Cardiac fibroblast (primary cell): ENCODE measurements at regions not wholly inside any gene's neighbourhood (a gene's known extent, or its start where the extent isn't known, plus 50 kb on each side); places are given as distances from the start of the nearest gene placed in this dataset.

Experiments used
- DNase-seq, 2 donors: peaks; one replicate each; pipeline versions ENCODE4 v3.0.0 to v3.0.0-alpha.2; 2010; ENCODE audit warnings: low read depth in 2 of 2
- H3K4me3 ChIP-seq, 2 donors: replicated peaks in 1 of 2; 1 replicate in 1 of 2; 2 replicates in 1 of 2; pipeline ENCODE4 v1.5.1; 2011; ENCODE audit warnings: low read depth in 2 of 2, low read length in 2 of 2, mild to moderate bottlenecking in 2 of 2, moderate library complexity in 1 of 2
- TF ChIP-seq, protein P1 (sequence below): IDR thresholded peaks from one replicate; pipeline ENCODE4 v1.5.1; 2011; ENCODE audit warnings: low read depth, mild to moderate bottlenecking, low read length, inconsistent platforms

DNA sequence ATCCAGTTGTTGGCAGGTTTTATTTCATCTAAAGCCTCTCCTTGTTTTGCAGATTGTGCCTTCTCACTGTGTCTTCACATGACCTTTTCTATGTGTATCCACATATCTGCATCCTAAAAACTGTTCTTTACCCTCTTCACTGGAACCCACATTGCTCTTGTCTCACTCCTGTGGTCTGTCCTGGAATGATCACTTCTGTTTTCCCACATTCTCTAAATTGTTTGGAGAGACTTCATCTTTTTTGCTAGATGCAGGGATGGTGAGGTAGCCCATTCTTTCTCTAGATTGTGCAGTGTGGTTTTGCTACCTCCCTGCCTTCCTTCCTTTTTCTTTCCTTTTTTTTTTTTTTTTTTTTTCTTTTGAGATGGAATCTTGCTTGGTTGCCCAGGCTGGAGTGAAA, 608.6 kb upstream of the MIR17HG start:
- TF ChIP-seq, protein P1, sequence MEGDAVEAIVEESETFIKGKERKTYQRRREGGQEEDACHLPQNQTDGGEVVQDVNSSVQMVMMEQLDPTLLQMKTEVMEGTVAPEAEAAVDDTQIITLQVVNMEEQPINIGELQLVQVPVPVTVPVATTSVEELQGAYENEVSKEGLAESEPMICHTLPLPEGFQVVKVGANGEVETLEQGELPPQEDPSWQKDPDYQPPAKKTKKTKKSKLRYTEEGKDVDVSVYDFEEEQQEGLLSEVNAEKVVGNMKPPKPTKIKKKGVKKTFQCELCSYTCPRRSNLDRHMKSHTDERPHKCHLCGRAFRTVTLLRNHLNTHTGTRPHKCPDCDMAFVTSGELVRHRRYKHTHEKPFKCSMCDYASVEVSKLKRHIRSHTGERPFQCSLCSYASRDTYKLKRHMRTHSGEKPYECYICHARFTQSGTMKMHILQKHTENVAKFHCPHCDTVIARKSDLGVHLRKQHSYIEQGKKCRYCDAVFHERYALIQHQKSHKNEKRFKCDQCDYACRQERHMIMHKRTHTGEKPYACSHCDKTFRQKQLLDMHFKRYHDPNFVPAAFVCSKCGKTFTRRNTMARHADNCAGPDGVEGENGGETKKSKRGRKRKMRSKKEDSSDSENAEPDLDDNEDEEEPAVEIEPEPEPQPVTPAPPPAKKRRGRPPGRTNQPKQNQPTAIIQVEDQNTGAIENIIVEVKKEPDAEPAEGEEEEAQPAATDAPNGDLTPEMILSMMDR = no peak
- DNase-seq = peak in 1 of 2 donors; percentile 26

DNA sequence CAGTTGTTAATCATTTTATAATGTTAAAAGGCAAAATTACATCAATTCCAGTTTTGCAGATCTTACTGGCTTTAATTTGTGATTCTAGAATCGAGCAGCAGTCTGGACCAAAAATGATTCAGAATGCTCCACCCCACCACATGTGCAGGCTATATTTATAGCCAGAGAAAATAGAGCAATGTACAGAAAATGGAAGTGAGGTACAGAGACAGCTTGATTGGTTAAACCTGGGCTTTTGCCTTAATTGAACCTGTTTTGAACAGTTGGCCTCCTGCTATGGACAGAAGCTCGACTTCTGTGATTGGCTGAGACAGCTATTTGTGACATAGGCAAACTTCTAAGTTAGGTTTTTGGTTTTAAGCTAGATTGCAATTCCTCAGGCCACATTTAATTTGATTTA, 607.4 kb upstream of the MIR17HG start:
- no peak overlapping the region for H3K4me3 ChIP-seq
- DNase-seq = no peak
- TF ChIP-seq, protein P1 = no peak

More for the DNA sequence above, 608.6 kb upstream of the MIR17HG start:
- H3K4me3 ChIP-seq = no peak overlapping the region

DNA sequence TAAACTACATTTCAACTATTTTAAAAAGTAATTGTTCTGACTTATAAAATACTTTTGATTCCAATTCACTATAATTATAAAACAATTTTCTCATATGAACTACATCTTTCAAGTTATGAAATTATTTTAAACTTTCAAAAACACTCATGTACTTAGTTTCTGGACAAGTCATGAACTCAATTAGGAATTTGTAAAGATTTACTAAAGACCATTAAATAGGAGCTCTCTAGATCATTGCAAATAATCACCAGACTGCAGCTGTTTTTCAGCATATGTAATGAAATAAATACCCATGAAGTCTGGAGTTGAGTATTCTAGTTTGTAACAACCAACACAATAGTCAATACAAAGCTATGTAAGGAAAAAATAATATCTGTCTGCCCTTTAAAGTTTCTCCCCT, 605.1 kb upstream of the MIR17HG start:
- TF ChIP-seq, protein P1 = no peak
- no peak overlapping the region for H3K4me3 ChIP-seq
- DNase-seq = no peak

DNA sequence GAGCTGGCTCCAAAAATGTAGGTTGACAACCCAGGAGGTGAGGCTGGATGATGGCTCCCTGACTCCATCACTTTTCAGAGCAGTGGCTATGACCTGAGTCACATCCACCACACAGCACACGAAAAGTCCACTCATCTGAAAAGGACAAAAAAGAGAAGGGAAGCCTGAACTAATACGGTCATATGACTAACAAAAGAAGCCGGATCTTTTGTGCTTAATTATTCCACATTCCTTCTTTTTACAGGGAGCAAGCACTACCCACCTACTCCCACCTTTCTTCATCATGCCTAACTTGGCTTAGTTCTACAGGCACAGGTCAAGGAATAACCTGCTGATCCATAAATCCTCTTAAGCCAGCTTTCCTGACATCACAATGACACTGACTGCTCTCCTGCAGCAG, 601.3 kb upstream of the MIR17HG start:
- no peak for DNase-seq
- TF ChIP-seq, protein P1 = no peak
- H3K4me3 ChIP-seq = no peak overlapping the region

DNA sequence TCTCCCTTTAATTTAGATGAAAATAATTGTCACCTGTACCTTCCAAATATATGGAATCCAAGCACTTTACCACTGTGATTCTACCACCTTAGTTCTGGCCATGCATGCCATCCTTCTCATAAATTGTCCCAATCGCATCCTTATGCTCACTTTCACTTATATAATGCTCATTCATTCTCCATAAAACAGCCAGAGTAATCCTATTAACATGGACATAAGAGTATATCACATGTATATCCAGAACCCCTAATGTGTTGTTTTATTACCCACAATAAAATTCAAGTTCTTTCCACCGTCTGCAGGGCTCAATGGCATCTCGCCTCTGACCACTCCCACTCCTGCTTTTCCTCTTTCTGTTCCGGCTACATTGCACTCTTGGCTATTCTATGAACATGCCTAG, 597.5 kb upstream of the MIR17HG start:
- TF ChIP-seq, protein P1 = no peak
- no peak overlapping the region for H3K4me3 ChIP-seq
- no peak for DNase-seq

DNA sequence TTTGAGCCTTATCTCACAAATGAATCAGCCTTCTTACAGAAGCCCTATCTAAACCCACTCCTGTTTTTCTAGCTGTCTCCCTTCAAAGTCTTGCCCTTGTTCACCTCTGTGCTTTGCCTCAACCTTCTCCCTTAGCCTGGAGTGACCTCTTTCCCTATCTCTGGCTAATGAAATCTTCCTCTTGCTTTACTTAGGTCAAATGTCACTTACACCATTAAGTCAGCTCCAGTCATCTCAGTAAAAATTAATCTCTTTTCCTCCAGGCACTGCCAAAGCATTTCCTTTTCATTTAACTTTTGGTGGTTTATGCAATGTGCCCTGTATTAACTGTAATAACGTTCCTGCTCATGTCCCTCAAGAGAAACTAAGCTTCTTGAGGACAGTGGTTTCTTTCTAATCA, 596.5 kb upstream of the MIR17HG start:
- DNase-seq = peak in 1 of 2 donors; percentile 26
- H3K4me3 ChIP-seq = no peak overlapping the region
- TF ChIP-seq, protein P1 = no peak

DNA sequence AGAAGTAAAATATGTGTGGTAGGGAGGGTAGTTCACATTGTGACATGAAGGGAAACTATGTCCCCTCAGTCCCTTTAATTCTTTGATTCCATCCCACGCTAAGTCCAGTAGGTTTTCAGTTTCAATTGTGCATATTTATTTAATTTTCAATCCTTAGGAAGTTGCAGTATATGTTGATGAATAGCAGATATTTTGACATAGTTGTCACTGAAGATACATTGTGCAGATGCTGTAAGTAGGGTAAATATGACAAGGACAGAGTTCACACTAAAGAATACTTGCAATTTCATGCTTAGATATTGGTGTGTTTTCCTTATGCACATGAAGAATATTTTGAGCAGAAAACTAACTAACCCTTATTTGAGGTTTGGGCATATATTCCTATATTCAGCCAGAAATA, 595.4 kb upstream of the MIR17HG start:
- no peak for DNase-seq
- TF ChIP-seq, protein P1 = no peak
- no peak overlapping the region for H3K4me3 ChIP-seq
